ENCODE measurements at regions not wholly inside any gene's neighbourhood (a gene's known extent, or its start where the extent isn't known, plus 50 kb on each side); places are given as distances from the start of the nearest gene placed in this dataset.

DNA sequence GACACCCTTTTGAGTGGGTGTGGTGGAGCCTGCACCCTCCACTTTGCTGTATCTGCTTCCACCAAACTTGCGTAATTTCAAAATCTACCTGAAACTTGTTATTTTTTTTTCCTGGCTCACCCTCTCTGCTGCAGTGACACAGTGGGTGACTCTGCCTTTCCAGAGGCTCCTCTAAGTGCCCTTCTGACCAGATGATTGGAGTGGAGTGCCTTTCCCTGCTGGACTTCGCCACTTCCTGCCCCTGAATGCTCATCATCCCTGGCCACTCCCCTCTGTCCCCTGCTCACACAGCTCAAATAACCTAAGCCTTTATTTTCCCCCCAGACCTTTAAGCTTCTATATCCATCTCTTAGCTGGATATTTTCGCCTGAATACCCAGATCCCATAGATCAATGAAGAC lies 777.5 kb upstream of the ID2 start:
- TF ChIP-seq, protein P1, sequence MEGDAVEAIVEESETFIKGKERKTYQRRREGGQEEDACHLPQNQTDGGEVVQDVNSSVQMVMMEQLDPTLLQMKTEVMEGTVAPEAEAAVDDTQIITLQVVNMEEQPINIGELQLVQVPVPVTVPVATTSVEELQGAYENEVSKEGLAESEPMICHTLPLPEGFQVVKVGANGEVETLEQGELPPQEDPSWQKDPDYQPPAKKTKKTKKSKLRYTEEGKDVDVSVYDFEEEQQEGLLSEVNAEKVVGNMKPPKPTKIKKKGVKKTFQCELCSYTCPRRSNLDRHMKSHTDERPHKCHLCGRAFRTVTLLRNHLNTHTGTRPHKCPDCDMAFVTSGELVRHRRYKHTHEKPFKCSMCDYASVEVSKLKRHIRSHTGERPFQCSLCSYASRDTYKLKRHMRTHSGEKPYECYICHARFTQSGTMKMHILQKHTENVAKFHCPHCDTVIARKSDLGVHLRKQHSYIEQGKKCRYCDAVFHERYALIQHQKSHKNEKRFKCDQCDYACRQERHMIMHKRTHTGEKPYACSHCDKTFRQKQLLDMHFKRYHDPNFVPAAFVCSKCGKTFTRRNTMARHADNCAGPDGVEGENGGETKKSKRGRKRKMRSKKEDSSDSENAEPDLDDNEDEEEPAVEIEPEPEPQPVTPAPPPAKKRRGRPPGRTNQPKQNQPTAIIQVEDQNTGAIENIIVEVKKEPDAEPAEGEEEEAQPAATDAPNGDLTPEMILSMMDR (conservative IDR thresholded peaks at IDR 0.05; ENCODE audit: low read depth, low read length), result no peak
- no peak for TF ChIP-seq EZH2 (IDR thresholded peaks at IDR 0.05; ENCODE audit: borderline replicate concordance, low read depth, low read length, poor library complexity, severe bottlenecking)
